ENCODE measurements at regions not wholly inside any gene's neighbourhood (a gene's known extent, or its start where the extent isn't known, plus 50 kb on each side); places are given as distances from the start of the nearest gene placed in this dataset.

- TF ChIP-seq SRSF9 (IDR thresholded peaks at IDR 0.05; ENCODE audit: borderline replicate concordance, insufficient read depth, low read depth, low read length, poor library complexity, severe bottlenecking), result no peak
- TF ChIP-seq TBX2 (CRISPR knock-in tag; IDR thresholded peaks at IDR 0.05; ENCODE audit: borderline replicate concordance), result peak; percentile 65; the same call in 1 of the 2 replicates
- no peak for TF ChIP-seq TEAD2 (CRISPR knock-in tag; IDR thresholded peaks at IDR 0.05)
- TF ChIP-seq CENPX (CRISPR knock-in tag; IDR thresholded peaks at IDR 0.05), result no peak
- TF ChIP-seq ZNF337 (CRISPR knock-in tag; IDR thresholded peaks at IDR 0.05; ENCODE audit: borderline replicate concordance, low read depth), result no peak
- TF ChIP-seq YY1 (IDR thresholded peaks at IDR 0.05; ENCODE audit: insufficient read depth, insufficient replicate concordance, low read depth, low read length), result peak; percentile 33
- no peak for TF ChIP-seq EED (CRISPR knock-in tag; IDR thresholded peaks at IDR 0.05)
- TF ChIP-seq GPN1 (CRISPR knock-in tag; IDR thresholded peaks at IDR 0.05; ENCODE audit: borderline replicate concordance), result no peak
- TF ChIP-seq GLI4 (CRISPR knock-in tag; IDR thresholded peaks at IDR 0.05; ENCODE audit: borderline replicate concordance), result no peak
- no peak for TF ChIP-seq ZFP82 (CRISPR knock-in tag; IDR thresholded peaks at IDR 0.05; ENCODE audit: borderline replicate concordance)
- TF ChIP-seq RFX3 (CRISPR knock-in tag; IDR thresholded peaks at IDR 0.05), result no peak
- no peak for TF ChIP-seq ZMAT5 (CRISPR knock-in tag; IDR thresholded peaks at IDR 0.05; ENCODE audit: borderline replicate concordance, low read depth)
- TF ChIP-seq SMAD9 (CRISPR knock-in tag; IDR thresholded peaks at IDR 0.05), result no peak
- TF ChIP-seq PCBP2 (optimal IDR thresholded peaks at IDR 0.05; ENCODE audit: low read depth, low read length, poor library complexity, severe bottlenecking), result no peak
- TF ChIP-seq ELK4 (CRISPR knock-in tag; IDR thresholded peaks at IDR 0.05; ENCODE audit: borderline replicate concordance), result no peak
- TF ChIP-seq ZNF768 (CRISPR knock-in tag; IDR thresholded peaks at IDR 0.05), result no peak
- no peak for TF ChIP-seq ZNF720 (CRISPR knock-in tag; IDR thresholded peaks at IDR 0.05)
- TF ChIP-seq E2F5 (CRISPR knock-in tag; conservative IDR thresholded peaks at IDR 0.05), result no peak
- no peak for TF ChIP-seq ZNF382 (CRISPR knock-in tag; IDR thresholded peaks at IDR 0.05; ENCODE audit: borderline replicate concordance)
- TF ChIP-seq ZSCAN12 (CRISPR knock-in tag; IDR thresholded peaks at IDR 0.05), result no peak
- no peak for TF ChIP-seq RBM39 (IDR thresholded peaks at IDR 0.05; ENCODE audit: low read depth, low read length, poor library complexity, severe bottlenecking)
- TF ChIP-seq HOXA9 (CRISPR knock-in tag; IDR thresholded peaks at IDR 0.05; ENCODE audit: borderline replicate concordance), result no peak
- peak in 1 of 2 experiments; percentile 45; a peak in 2 of 4 replicates for TF ChIP-seq EP300 (IDR thresholded peaks at IDR 0.05; ENCODE audit: low read depth in 2 of 2, low read length in 2 of 2)
- no peak for TF ChIP-seq EP300 (CRISPR knock-in tag; IDR thresholded peaks at IDR 0.05; ENCODE audit: borderline replicate concordance)
- no peak for TF ChIP-seq REPIN1 (CRISPR knock-in tag; IDR thresholded peaks at IDR 0.05; ENCODE audit: borderline replicate concordance, low read depth)
- TF ChIP-seq MXI1 (IDR thresholded peaks at IDR 0.05; ENCODE audit: borderline replicate concordance, low read depth, low read length), result no peak
- no peak for TF ChIP-seq ZNF570 (CRISPR knock-in tag; IDR thresholded peaks at IDR 0.05; ENCODE audit: borderline replicate concordance)
- TF ChIP-seq MTA3 (CRISPR knock-in tag; IDR thresholded peaks at IDR 0.05), result no peak
These were observed 83.1 kb upstream of the LRRTM4 start (continued) for GRCh38 chr2:77604953-77605929.

All from HepG2 (cell line).